Activated CD4-positive, alpha-beta T cell treated with anti-CD3 and anti-CD28 coated beads, Interleukin-2, Interleukin-4, amounts not matched to agents 100 ng/mL and 50 ng/mL, durations not matched to agents 16 hours and 8 hours (primary cell): ENCODE measurements at regions not wholly inside any gene's neighbourhood (a gene's known extent, or its start where the extent isn't known, plus 50 kb on each side); places are given as distances from the start of the nearest gene placed in this dataset.

Experiments
- DNase-seq: peaks from one replicate; pipeline ENCODE4 v3.0.0-alpha.2; 2020; ENCODE audit warnings: low spot score

DNA sequence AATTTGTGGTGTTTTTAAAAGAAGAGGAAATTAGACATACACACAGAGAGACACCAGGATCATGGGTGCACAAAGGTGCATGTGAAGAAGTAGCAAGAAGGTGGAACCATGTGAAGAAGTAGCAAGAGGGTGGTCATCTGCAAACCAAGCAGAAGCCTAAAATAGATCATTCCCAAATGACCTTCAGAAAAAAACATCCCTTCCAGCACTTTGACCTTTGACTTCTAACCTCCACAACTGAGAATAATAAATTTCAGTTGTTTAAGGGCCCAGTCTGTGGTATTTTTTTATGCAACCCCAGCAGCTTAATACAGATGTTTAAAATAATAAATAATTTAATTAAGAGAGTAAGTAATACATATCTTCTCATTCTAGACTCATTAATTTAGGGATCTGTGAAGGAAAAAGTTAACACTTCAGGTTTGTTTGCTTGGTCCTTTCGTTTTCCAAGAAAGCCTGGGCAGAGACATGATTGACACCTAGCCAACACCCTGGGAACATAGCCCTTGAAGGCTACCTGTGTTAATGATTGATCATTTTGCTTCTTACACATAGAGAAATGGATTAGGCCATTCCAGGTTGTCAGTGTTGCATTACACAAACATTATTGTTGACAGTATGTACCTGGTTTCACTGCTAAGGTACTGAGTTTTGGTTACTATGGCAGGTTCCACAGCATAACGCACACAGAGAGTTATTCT, 1331.2 kb upstream of the GBE1 start:
- no peak for DNase-seq

DNA sequence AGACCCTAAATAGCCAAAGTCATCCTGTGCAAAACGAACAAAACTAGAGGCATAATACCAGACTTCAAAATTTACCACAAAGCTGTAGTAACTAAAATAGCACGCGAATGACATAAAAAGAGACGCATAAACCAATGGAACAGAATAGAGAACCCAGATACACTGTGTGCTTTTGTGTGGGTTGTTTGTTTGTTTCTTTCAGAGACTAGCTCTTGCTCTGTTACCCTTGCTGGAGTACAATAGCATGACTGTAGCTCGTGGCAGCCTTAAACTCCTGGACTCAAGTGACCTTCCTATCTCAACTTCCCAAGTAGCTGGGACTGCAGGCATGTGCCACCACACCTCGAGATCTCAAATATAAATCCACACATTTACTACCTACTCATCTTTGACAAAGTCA, 1314.6 kb upstream of the GBE1 start:
- DNase-seq = no peak

DNA sequence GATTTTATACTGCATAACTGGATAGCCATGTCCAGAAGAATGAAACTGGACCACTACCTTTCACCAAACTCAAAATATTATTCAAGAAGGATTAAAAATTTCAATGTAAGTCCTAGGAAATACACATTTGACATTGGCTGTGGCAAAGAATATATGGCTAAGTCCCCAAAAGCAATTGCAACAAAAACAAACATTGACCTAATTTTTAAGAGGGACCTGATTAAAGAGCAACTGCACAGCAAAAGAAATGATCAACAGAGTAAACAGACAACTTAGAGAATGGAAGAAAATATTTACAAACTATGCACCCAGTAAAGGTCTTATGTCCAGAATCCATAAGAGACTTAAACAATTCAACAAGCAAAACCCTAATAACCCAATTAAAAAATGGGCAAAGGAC, 1313.0 kb upstream of the GBE1 start:
- DNase-seq = no peak

DNA sequence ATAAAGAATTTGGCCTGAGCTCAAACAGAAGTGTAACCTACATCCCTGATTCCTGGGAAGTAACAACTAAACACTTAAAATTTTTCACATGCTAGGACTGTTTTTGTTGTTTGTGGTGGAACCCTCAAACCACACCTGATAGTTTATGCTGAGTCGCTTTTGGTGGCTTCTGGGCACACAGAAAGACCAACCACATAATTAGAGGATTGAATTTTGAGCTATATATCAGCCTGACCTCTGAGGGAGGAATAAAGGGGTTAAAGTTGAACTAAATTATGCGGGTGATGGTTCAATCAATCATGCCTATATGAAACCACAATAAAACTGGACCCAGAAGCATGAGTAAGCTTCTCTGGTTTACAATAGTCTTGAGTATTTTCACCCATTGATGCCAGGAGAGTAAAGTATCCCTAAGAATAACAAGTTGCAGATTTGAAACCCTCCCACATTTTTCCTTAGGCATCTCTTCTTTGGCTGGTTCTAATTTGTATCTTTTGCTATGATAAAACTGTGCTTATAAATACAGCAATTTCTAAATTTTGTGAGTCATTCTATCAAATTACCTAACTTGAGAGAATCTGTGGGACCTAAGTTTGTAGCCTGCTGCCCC, 1304.5 kb upstream of the GBE1 start:
- DNase-seq = no peak

DNA sequence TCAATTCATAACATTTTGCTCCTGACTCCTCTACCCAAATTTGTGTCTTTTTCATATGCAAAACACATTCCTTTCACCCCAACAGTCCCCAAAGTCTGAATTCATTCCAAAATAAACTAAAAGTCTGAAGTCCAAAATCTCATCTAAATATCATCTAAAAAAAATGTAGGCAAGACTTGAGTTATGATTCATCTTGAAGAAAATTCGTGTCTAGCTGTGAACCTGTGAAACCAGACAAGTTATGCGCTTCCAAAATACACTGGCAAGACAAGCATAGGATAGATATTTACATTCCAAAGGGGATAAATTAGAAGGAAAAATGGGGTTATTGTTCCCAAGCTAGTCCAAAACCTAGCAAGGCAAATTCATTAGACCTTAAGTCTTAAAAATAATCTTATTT, 1302.0 kb upstream of the GBE1 start:
- no peak for DNase-seq

DNA sequence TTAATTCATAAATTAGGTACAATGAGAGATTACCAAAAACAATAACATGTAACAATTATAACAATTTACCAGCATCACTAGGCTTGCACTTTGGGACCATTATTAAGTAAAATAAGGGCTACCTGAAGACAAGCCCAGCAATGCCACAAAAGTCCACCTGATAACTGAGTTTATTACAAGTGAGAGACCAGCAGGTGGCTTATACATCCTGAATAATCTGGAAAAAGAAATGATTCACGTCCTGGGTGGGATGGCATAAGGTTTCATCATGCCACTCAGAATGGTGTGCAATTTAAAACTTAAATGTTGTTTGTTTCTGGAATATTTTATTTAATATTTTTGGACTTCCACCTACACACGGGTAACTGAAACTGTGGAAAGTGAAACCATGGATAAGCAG, 1287.1 kb upstream of the GBE1 start:
- no peak for DNase-seq

DNA sequence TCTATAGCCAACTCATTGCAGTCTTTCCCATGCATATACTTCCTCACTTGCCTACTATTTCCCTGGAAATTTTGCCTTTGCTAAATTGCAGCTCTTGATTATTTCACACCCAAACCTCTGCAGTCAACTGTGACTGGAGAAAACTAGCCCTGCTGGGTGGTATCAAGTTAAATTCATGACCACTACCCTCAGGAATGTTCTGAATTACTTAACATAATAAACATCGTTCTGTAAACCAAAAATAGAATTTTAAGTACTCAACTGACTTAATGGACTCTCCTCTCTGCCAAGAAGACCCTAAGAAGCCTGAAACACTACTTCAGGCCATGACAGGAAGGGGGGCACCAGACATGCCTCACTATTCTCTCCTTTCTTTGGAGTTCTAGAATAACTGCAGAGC, 1278.0 kb upstream of the GBE1 start:
- DNase-seq = no peak

DNA sequence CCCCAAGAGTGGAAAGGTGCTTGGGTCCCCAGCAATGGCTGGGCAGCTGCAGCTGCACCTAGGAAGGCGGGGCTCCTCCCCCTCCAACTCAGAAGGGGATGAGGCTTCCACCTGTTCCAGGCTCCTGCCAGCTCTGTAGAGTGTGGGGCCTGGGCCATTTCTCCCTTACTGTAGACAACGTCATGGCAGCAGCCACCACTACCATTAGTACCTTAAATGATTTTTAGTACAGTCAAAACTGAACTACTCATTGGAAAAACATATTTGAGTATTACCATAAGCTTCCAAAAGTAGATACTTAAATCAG, 1274.2 kb upstream of the GBE1 start:
- no peak for DNase-seq

DNA sequence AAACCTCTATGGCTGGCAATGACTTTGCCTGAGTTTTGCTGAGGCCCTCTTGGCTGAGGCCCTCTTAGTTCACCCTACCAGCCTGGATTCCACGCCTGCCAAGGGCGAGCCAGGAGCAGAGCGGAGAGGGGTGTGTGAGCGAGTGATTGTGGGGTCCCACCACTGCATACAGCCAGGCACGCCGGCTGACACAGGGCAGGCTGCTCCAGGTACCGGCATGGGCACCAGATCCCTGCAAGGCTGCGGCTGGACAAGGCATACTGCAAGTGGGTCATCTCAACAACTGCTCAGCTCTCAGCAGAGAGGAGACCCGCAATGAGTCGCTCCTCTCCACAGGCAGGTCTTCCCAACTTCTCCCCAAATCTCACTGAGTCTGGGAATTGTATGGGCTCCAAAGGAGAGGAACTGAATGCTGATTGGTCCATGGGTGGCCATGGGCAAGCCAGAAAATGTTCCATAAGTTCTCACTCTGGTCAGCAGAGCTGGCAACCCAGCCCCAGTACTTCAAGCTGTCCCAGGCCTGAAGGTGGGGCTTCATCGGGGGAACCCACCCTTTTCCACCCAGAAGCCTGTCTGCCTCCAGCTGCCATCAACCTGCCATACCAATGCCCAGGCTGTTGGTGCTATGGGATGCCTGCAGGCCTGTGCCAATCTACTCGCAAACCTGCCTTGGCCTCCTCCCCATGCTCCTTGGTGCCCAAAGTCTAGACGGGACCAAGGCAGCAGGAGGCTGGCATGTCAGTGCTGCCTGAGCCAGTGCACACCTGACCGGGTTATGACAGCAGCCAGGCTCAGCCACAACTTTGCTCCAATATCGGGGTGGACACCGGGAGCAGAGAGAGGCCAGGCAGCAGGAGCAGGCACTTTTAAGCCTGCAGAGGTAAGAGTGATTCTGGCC, 1273.6 kb upstream of the GBE1 start:
- DNase-seq = no peak

DNA sequence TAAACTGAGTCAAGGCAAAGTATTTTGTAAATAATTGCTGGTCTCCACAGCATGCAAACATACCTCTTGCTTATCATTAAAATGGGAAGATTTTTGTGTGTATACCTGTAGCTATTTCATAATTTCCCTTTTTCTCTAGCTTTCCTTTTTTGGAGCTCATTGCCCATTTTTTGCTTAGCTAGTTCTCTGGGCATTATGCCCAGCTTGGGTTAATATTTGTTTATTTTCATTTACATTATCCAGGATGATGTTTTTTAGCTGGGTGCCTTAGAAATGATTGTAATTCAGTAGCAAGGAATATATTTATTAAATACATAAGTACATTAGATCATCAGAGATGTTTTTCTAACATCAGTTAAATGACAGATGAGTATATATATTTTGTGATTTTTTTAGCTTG, 1271.7 kb upstream of the GBE1 start:
- no peak for DNase-seq

DNA sequence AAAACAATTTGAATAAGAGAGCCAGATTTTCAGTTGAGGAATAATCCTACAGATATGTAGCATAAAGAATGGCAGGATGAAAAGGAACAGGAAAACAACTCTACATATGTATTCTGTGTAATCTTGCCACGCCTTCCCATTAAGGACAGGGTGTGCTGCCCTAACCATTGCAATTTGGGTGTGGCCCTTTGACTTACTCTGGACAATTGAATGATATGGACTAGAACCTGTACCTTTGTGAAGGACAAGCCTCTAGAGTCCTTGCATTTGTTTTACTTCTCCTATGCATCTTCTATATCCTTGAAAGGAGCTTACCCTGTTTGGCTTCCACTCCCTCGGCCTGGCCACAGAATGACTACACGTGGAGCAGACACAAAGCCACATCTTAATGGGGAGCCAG, 1261.6 kb upstream of the GBE1 start:
- no peak for DNase-seq

DNA sequence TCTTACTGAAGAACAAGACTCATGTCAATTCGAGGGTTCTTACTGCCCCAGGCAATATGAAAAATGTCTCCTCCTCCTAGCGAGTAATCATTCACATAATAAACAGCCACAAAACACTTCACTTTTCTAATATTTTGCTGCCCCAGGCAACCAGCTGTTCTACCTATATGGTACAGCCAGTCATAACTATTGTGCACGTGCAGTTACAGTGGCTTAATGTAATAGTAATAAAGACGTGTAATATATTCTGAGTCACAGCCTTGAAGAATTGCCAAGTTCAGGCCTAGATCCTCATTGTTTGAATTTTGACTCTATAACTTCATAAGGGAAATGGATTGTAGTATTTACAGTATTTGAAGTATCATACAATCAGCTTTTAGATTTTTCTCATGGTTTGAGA, 1250.0 kb upstream of the GBE1 start:
- no peak for DNase-seq

DNA sequence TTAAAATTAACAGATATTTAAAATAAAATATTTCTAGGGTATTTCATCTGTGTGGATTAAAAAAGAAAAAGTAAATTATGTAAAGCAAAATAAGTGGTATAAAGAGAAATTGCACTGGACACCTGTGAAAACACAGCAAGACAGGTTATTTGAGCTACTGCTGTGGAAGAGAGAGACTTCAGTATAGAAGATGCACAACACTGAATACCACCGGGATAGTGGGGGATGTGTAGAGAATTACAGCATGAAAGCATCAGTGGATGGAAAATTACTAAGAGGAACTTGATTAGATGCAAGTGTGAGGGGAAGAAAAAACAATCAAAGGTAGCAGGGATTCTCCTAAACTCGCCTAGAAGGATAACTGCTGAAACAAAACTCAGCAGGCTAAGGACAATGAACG, 1242.5 kb upstream of the GBE1 start:
- no peak for DNase-seq

DNA sequence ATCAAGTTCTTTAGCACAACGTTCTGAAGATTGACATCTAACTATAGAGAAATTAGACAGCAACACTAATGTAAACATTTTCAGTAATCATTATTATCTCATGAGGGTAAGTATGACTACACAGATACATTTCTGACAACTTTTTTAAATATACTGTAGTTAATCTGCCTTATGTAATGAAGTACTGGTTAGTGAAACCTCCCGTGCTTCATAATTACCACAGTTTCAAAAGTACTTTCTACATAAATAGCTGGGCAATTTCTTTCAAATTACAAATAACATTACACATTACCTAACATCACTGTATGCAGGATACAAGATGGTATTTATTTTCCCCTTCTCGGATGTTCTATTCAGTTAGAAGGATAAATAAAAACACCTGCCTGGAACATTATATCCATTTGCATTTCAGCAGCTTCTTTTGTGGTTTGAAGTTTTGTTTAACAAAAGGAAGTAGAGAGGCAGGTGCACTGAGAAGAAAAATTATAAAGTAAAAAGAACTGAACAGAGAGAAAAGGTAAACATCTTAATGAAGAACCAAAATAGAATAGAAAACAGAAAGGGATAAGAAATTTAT, 1241.5 kb upstream of the GBE1 start:
- DNase-seq = no peak

DNA sequence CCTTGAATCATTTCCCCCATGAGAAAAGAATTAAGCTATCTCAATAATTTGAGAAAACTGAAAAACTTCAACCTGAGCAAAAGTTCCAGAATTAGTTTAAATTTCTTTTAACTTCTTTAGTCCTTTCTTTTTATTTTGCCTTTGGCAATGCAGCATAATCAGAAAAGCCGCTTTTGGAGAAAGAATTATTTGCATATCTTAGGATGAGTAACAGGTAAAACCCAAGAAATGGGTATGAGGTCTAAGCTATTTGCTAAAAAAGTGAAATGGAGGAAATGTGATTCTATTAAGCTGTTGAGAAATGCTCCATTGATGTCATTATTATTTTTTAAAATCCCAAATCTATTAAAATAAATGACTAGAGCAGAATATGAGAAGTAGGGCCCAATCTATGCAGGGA, 1238.3 kb upstream of the GBE1 start:
- DNase-seq = no peak

DNA sequence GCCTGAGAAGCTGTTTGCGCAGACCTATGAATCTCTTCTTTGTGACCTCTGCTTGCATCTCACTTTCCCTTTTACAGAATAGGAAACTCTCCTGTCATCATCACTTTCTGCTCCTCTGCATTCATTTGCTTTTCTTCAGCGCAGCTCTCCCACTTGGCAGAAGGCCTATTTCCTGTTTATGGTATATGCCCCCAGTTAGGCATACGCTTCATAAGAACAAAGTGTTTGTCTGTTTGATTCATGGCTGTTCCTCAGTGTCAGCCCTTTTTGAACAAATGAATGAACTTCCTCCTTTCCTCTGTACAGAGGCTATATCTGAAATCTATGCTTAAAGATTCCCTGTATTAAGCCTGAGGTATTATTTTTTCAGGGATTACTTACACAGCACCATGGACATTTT, 1216.9 kb upstream of the GBE1 start:
- DNase-seq = no peak

DNA sequence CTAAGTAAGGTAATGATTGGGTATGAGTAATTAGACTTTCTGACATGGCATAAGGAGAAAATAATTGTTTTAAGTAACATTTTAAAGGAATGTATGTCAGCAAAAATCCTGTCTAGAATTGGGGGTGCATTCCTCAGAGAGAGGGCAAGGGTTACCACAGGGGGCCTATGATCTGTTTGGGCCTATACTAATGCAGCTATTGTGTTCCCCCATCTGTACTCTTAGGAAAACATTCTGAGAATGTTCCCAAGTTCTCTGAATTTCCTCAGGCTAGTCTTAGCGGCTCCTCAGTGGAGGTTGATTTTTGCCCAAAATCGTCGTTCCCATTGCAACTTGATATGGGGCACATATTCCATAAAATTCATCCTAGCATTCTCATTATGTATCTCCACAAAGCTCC, 1216.4 kb upstream of the GBE1 start:
- no peak for DNase-seq

DNA sequence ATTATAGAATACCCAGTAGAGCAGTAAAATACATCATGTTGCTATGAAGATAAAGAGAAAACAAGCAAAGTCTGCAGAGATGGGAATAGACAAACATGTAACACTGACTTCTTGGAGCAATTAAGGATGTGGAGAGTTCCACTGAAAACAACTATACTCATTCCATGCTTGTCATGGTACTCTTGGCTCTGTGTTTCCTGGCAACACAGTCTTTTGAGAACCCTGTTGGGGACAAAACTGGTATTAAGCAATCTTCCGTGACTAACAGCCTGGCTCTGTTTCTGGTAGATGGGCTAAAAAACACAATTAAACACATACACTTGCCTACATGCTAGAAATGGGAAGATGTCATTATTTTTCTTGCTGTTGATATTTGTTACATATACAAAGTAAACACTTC, 1212.3 kb upstream of the GBE1 start:
- no peak for DNase-seq

DNA sequence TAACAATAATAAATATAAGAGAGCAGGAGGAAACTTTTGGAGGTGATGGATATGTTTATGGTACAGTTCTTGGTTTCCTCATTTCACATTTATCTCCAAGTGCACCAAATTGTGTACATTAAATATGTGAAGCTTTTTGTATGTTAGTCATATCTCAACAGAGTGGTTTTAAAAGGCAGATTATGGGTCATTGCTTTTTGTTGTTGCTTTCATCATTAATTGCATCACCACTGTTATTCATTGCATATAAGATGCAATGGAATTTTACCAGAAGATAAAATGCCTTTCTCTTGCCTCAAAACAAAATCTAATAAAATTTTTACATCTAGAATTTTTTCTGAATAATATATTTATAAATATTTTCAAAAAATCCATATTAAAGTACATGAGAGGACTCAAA, 1198.9 kb upstream of the GBE1 start:
- DNase-seq = no peak

DNA sequence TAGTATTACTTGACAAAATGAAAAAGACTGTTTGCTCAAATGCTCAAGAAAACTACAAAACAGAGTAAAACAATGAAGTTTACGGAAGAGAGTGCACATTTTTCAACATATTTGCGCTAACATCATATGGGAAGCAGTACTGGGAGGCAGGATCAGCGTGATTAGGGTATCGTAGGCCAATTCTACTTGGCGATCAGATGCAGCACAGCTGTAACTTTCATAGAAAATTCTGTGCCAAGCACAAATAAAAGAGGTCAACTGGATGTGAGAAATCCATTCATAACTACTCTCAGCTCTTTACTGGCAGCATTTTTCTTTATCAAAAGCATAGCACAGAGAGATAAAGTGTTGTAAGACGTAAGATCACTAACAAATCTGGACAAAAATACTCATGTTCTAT, 1196.3 kb upstream of the GBE1 start:
- no peak for DNase-seq

DNA sequence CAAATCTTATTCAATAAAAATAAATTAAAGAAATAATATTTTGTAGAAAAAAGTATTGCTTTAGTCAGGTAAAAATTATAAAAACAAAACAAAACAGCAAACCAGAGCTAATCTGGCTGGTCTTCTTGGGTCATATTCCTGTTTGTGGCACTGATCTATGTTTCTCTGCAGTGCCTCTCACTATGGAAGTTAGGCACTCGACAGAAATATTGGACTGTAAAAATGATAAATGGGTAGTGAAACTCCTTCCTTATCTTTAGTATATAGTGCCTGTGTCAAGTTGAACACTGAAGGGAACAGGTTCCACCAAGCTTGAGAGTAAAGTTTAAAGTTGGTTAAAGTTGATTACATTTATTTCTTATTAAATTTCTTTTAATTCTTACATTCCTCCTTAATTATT, 1195.6 kb upstream of the GBE1 start:
- DNase-seq = no peak

DNA sequence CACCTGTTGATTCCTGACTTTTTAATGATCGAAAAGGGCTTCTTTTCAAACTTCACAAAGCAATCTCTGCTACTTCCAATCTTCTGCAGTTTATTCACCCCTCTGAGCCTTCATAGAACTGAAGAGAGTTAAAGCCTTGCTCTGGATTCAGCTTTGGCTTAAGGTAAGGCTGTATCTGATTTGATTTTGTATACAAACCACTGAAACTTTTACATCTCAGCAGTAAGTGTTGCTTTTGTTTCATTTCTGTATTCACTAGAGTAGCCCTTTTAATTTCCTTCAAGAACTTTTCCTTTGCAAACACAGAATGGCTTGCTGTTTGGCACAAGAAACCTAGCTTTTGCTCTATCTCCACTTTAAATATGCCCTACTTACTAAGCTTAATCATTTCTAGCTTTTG, 1193.0 kb upstream of the GBE1 start:
- DNase-seq = no peak

DNA sequence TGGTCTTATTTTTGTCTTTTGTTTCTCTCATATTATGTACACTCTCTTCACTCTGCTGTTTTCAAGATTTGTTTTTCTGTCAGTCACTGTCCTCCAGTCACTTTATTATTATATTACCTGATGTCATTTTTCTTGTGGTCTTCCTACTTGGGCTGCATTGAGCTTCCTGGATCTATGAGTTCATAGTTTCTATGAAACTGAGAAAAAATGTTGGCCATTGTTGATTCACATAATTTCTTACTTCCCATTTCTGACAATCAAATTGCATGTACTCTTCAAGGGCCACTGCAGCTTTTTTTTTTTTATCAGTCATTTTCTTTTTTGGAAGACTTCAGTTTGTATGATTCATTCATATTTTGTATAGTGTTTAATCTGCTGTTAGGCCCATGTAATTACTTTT, 1180.6 kb upstream of the GBE1 start:
- no peak for DNase-seq
